BJ (cell line): ENCODE measurements at regions not wholly inside any gene's neighbourhood (a gene's known extent, or its start where the extent isn't known, plus 50 kb on each side); places are given as distances from the start of the nearest gene placed in this dataset.

Experiments
- CTCF ChIA-PET: fragments of 350-600 bp; formaldehyde crosslinking; extraction: SDS; loops from one replicate; lab custom pipeline; 2021; ENCODE audit warnings: antibody characterized with exemption, inconsistent platforms; lab: Yijun Ruan, JAX
- POLR2A ChIA-PET: fragments of 300-600 bp; sonication (Branson Sonifier 250); formaldehyde crosslinking; extraction: SDS; loops from one replicate; lab custom pipeline; 2021; ENCODE audit warnings: antibody characterized with exemption; lab: Charles Lee
- DNase-seq: peaks from one replicate; pipeline ENCODE4 v3.0.0-alpha.2; 2011; ENCODE audit warnings: low read depth
- H3K27me3 ChIP-seq: 2 replicates; pipeline ENCODE4 v1.6.0; 2011; ENCODE audit warnings: low read length; ENCODE audit not compliant: control insufficient read depth, insufficient read depth
- H3K36me3 ChIP-seq: 2 replicates; pipeline ENCODE4 v1.5.1; 2011; ENCODE audit warnings: low read length; ENCODE audit not compliant: control insufficient read depth, insufficient read depth
- H3K4me3 ChIP-seq: 2 replicates; pipeline ENCODE4 v1.5.1; 2011; ENCODE audit warnings: low read depth, mild to moderate bottlenecking, control low read depth, low read length
- TF ChIP-seq, protein P1 (sequence below): IDR thresholded peaks from 2 replicates; pipeline ENCODE4 v1.5.1; 2011; ENCODE audit warnings: low read depth, mild to moderate bottlenecking, control low read depth, inconsistent platforms, low read length, moderate library complexity; ENCODE audit not compliant: insufficient read depth

GRCh38 chr5:133892774-133893173 lies 75.7 kb downstream of the C5orf15 start:
- no peaks in the 10 kb centered on the region for H3K36me3 ChIP-seq
- ChIA-PET POLR2A (no interaction called here), CTCF (interaction anchor here (0.6 to 2.0 kb wide), 3 partner anchors 9 to 387 kb away, joined by 3 to 11 read pairs (median 4); no protein-coding TSS in a partner anchor)
- H3K4me3 ChIP-seq = no peak overlapping the region
- DNase-seq = no peak
- H3K27me3 ChIP-seq = peaks cover 4% of the 10 kb centered on the region; the same call in 1 of the 2 replicates
- TF ChIP-seq, protein P1, sequence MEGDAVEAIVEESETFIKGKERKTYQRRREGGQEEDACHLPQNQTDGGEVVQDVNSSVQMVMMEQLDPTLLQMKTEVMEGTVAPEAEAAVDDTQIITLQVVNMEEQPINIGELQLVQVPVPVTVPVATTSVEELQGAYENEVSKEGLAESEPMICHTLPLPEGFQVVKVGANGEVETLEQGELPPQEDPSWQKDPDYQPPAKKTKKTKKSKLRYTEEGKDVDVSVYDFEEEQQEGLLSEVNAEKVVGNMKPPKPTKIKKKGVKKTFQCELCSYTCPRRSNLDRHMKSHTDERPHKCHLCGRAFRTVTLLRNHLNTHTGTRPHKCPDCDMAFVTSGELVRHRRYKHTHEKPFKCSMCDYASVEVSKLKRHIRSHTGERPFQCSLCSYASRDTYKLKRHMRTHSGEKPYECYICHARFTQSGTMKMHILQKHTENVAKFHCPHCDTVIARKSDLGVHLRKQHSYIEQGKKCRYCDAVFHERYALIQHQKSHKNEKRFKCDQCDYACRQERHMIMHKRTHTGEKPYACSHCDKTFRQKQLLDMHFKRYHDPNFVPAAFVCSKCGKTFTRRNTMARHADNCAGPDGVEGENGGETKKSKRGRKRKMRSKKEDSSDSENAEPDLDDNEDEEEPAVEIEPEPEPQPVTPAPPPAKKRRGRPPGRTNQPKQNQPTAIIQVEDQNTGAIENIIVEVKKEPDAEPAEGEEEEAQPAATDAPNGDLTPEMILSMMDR = no peak

GRCh38 chr5:133892306-133892705 lies 76.1 kb downstream of the C5orf15 start:
- no peak for DNase-seq
- Histone ChIP-seq H3K4me3 (no peak overlapping the region), H3K36me3 (no peaks in the 10 kb centered on the region), H3K27me3 (peaks cover 4% of the 10 kb centered on the region; the same call in 1 of the 2 replicates)
- POLR2A ChIA-PET = no interaction called here
- TF ChIP-seq, protein P1 = no peak
- CTCF ChIA-PET = no interaction called here

DNA sequence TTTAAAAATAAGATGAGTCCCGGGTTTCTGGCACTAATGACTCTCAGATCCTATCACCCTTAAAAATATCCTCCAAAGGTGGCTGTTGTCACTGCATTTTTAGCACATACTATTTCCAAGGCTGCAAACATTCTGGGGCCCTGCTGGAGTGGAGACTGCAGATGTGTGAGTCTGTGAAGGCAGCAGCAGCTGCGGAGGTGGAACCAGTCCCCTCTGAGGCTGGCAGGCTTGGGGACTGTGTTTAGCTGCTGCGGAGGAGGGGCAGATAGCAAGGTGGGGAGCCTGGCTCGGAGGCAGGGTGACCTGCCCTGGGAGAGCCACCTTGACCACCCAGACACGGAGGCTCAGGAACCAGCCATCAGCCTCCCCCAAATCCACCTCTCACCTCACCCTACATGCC lies 77.0 kb downstream of the C5orf15 start:
- CTCF ChIA-PET = no interaction called here
- TF ChIP-seq, protein P1 = no peak

DNA sequence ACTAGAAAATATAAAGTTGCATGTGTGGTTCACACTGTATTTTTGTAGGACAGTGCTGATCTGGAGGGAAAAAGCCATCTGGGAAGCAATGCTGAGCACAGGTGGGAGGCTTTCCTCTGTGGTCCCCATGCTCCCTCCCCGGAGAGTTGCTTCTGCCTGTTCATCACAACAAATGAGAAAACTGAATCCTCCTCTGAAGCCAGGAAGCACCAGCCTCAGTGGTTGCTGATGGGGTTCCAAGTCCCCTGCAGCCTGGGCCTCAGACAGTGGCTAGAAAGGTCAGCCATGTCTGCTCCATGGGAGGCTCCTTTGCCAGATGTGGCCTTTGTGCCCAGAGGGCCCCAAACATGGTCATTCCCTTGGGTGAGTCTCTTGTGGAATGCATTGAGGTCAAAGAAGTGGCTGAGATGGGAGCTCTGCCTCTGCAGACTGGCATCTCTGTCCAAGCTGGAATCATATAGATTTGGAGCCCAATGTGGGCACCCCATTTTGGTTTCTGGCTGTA lies 77.6 kb downstream of the C5orf15 start:
- DNase-seq = no peak
- H3K4me3 ChIP-seq = no peak overlapping the region
- H3K36me3 ChIP-seq = no peaks in the 10 kb centered on the region
- ChIA-PET POLR2A (no interaction called here), CTCF (no interaction called here)
- TF ChIP-seq, protein P1 = no peak
- H3K27me3 ChIP-seq = peaks cover 2% of the 10 kb centered on the region; the same call in 1 of the 2 replicates

More for the DNA sequence above, 77.0 kb downstream of the C5orf15 start:
- Histone ChIP-seq H3K27me3 (peaks cover 4% of the 10 kb centered on the region; the same call in 1 of the 2 replicates), H3K36me3 (no peaks in the 10 kb centered on the region), H3K4me3 (no peak overlapping the region)
- POLR2A ChIA-PET = no interaction called here
- DNase-seq = no peak

DNA sequence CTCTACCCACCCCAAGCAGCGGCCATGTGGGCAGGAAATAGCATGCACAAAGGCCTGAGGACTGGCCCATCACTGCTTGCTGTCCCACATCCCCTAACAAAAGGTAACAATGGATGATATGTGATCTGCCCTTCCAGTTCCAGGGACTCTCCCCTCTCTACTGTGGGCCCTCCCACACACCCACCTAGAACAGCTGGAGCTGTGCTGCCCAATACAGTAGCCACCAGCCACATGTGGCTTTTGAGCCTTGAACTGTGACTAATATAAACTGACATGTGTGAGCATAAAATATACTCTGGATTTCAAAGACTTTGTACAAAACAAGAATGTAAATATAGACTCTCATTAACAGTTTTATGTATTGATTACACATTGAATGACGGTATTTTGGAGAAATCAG lies 78.1 kb downstream of the C5orf15 start:
- POLR2A ChIA-PET = no interaction called here
- no peak for DNase-seq
- no peak overlapping the region for H3K4me3 ChIP-seq
- H3K36me3 ChIP-seq = no peaks in the 10 kb centered on the region
- TF ChIP-seq, protein P1 = no peak
- H3K27me3 ChIP-seq = peaks cover 2% of the 10 kb centered on the region; the same call in 1 of the 2 replicates
- CTCF ChIA-PET = no interaction called here
